ENCODE measurements at regions not wholly inside any gene's neighbourhood (a gene's known extent, or its start where the extent isn't known, plus 50 kb on each side); places are given as distances from the start of the nearest gene placed in this dataset.

DNA sequence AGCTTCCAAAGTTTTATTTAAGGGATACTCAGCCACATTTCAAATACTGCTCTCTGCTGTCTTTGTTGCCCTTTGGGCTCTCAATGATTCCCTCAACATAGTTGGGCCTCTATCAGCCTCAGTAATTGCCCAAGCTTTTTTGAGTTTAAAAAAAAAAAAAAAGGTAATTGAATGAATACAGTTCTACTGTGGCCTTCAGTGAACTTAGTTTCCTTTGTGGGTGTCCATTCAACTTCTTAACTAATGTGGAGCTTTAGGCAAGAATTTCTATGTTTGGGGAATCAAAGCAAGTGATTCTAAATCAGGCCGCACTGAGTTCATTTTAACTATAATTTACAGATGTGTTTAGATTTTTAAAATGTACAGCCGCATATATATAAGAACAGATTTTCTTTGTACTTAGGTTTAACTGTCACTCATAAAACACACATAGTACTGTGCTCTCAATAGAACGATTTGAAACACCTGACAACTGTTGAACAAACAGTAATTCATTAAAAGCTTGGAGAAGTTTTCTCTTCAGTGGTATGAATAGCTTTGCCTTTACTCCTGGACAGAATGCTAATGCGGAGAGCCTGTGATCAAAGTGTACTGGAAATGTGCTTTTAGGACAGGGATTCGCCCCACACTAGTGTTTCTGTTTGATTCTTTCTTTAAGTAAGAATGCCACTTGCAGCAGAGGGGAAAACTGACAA lies 844.9 kb upstream of the SEMA6D start:
- H3K4me3 ChIP-seq = no peak overlapping the region
- no peaks in the 10 kb centered on the region for H3K36me3 ChIP-seq
- no peak for TF ChIP-seq POLR2A (IDR thresholded peaks at IDR 0.05)
- H3K27ac ChIP-seq = no peak overlapping the region
- WGBS, 2 donors = 39 to 42% methylated on average over 5 of the region's 5 CpGs
- no peaks in the 10 kb centered on the region for H3K27me3 ChIP-seq
- no peaks in the 10 kb centered on the region for H3K4me1 ChIP-seq
- no peak for DNase-seq
- H3K9me3 ChIP-seq = no peaks in the 10 kb centered on the region
- intact Hi-C loops (cut with DNase I) = no loop called here

DNA sequence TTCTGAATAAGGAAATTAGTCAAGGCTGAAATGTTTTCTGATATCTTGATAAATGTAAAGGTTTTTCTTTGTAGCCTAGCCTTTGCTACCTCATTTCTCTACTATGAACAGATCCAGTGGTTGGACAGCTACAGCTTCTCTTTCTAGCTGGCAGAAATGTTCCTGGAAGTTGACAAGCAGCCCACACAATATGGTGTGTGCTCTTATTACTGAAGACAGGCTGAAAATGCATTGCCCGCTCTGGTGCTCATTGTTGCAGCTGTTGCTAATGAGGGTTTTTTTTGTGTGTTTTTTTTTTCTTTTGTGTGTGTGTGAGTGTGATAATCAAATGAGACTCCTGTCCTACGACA lies 844.3 kb upstream of the SEMA6D start:
- H3K36me3 ChIP-seq = no peaks in the 10 kb centered on the region
- intact Hi-C loops (cut with DNase I) = no loop called here
- no peaks in the 10 kb centered on the region for H3K9me3 ChIP-seq
- no peaks in the 10 kb centered on the region for H3K4me1 ChIP-seq
- TF ChIP-seq POLR2A (IDR thresholded peaks at IDR 0.05) = no peak
- TF ChIP-seq, protein P1, sequence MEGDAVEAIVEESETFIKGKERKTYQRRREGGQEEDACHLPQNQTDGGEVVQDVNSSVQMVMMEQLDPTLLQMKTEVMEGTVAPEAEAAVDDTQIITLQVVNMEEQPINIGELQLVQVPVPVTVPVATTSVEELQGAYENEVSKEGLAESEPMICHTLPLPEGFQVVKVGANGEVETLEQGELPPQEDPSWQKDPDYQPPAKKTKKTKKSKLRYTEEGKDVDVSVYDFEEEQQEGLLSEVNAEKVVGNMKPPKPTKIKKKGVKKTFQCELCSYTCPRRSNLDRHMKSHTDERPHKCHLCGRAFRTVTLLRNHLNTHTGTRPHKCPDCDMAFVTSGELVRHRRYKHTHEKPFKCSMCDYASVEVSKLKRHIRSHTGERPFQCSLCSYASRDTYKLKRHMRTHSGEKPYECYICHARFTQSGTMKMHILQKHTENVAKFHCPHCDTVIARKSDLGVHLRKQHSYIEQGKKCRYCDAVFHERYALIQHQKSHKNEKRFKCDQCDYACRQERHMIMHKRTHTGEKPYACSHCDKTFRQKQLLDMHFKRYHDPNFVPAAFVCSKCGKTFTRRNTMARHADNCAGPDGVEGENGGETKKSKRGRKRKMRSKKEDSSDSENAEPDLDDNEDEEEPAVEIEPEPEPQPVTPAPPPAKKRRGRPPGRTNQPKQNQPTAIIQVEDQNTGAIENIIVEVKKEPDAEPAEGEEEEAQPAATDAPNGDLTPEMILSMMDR (IDR thresholded peaks at IDR 0.05) = no peak
- 71 to 80% methylated on average over 2 of the region's 2 CpGs for WGBS, 2 donors
- H3K4me3 ChIP-seq = no peak overlapping the region
- DNase-seq = no peak
- no peak overlapping the region for H3K27ac ChIP-seq
- no peaks in the 10 kb centered on the region for H3K27me3 ChIP-seq

DNA sequence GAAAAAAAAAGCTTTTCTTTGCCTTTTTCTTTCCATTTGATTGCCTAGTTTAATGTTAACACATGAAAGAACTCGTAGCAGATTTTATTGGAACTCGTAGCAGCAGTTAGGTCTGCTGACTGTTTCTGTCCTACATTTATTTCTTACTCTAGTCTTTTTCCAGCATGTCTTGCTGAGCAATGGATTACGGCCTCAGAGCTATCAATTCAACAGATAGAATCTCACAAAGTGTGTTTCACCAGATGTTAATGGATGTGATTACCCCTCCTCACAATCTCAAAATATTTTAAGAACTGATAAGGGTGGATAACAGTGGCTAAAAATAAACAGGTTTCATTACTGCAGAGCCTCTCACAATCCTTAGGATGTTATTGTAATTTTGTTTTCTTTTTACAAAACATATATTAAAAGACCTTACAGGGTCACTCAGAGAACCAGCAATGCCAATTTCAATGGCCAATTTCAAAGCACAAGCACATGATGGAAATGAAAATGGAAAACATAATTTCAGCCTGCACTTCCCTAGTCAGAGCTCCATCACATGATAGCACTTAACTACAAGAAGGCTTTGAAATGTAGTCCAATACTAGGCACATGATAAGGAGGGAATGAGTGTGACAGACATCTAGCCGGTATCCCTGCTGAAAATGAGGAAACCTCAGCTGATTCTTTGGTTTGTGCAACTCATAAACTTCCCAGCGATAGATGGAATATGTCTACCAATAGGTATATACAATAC lies 838.1 kb upstream of the SEMA6D start:
- intact Hi-C loops (cut with DNase I) = no loop called here
- Histone ChIP-seq H3K4me3 (no peak overlapping the region), H3K36me3 (no peaks in the 10 kb centered on the region), H3K9me3 (peaks cover 0 to 3% (median 0%) of the 10 kb centered on the region in 3 donors), H3K4me1 (no peaks in the 10 kb centered on the region), H3K27ac (no peak overlapping the region), H3K27me3 (no peaks in the 10 kb centered on the region)
- WGBS, 2 donors = 43 to 49% methylated on average over 5 of the region's 5 CpGs
- DNase-seq = no peak
- TF ChIP-seq POLR2A (IDR thresholded peaks at IDR 0.05) = no peak
- TF ChIP-seq, protein P1 (IDR thresholded peaks at IDR 0.05) = no peak

DNA sequence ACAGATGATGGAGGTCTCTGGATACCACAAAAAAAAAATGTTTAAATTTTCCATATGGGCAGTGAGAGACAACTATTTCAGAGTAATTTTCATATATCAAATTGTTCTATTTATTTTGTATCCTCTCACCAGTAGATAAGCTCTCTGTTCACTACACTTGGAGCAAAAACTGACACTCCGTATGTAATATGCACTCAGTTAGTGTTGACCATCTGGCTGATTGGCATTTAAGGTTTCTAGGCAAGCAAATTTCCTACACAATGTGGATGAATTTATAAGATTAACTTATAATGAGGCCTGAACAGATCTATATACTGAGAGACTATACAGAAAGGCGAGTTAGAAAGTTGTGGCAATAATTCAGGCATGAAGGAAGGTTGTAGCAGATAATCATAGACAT lies 836.5 kb upstream of the SEMA6D start:
- H3K27me3 ChIP-seq = no peaks in the 10 kb centered on the region
- peaks cover 0 to 3% (median 0%) of the 10 kb centered on the region in 3 donors for H3K9me3 ChIP-seq
- no peak for DNase-seq
- no peak overlapping the region for H3K27ac ChIP-seq
- intact Hi-C loops (cut with DNase I) = no loop called here
- no peaks in the 10 kb centered on the region for H3K4me1 ChIP-seq
- WGBS, 2 donors = 53 to 67% methylated on average over 2 of the region's 2 CpGs
- no peak overlapping the region for H3K4me3 ChIP-seq
- no peaks in the 10 kb centered on the region for H3K36me3 ChIP-seq
- TF ChIP-seq, protein P1 (IDR thresholded peaks at IDR 0.05) = no peak
- TF ChIP-seq POLR2A (IDR thresholded peaks at IDR 0.05) = no peak

DNA sequence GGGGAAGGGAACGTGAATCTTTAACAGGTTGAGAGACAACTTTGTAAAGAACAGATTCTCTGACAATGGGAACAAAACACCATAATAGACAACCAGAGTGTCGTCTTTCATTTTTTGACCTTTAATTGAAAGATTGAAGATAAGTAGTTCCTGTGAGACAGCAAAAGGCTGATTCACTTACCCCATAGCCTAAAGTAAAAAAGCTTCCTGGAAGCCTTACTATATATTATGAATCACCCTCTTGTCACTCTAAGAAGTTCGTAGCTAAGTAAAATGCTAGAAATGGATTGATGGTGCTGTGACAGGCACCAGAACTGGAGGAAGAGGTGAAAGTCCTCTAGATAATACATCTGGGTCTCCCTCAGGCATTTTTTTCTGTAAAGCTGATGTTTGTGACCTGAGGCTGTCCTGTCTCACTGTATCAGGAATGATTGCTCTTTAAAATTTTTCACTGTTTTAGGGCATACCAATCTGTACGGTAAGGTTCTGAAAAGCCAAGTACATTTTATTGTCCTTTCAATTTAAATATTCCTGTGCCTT lies 824.6 kb upstream of the SEMA6D start:
- no peaks in the 10 kb centered on the region for H3K36me3 ChIP-seq
- intact Hi-C loops (cut with DNase I) = no loop called here
- no peak overlapping the region for H3K4me3 ChIP-seq
- H3K9me3 ChIP-seq = peaks cover 0 to 5% (median 0%) of the 10 kb centered on the region in 3 donors
- no peak for DNase-seq
- TF ChIP-seq, protein P1 (IDR thresholded peaks at IDR 0.05) = no peak
- TF ChIP-seq POLR2A (IDR thresholded peaks at IDR 0.05) = no peak
- no peaks in the 10 kb centered on the region for H3K4me1 ChIP-seq
- WGBS, 2 donors = 28 to 40% methylated on average over 4 of the region's 4 CpGs
- no peak overlapping the region for H3K27ac ChIP-seq
- H3K27me3 ChIP-seq = no peaks in the 10 kb centered on the region

Measured in esophagus squamous epithelium (tissue), 5 donors.